PC-3 (cell line): ENCODE measurements at regions not wholly inside any gene's neighbourhood (a gene's known extent, or its start where the extent isn't known, plus 50 kb on each side); places are given as distances from the start of the nearest gene placed in this dataset.

Experiments
- ATAC-seq: fragments of 200-7000 bp; cut with Tn5 transposase; 2 replicates; pipeline ENCODE4 v1.9.1; 2020; ENCODE audit warnings: mild to moderate bottlenecking, moderate library complexity
- BruUV-seq: library from RNA; stranded (reverse); fragments of 400-500 nt; replicated peaks from 2 replicates; lab custom pipeline; 2021; lab: Mats Ljungman, UMichigan
- CTCF ChIA-PET: fragments of 300-600 bp; sonication (Branson Sonifier 250); formaldehyde crosslinking; loops from one replicate; lab custom pipeline; 2022; ENCODE audit warnings: antibody characterized with exemption; lab: Charles Lee
- POLR2A ChIA-PET: fragments of 300-600 bp; sonication (Branson Sonifier 250); formaldehyde crosslinking; loops from one replicate; lab custom pipeline; 2022; ENCODE audit warnings: antibody characterized with exemption; ENCODE audit not compliant: unreplicated experiment; lab: Charles Lee
- DNase-seq: peaks from one replicate; pipeline ENCODE4 v3.0.0-alpha.2; 2015
- H2AFZ ChIP-seq: fragments of 300-600 bp; sonication (generic); 2 replicates; pipeline ENCODE4 v1.6.0; 2016; ENCODE audit warnings: antibody characterized with exemption, low read length
- H3F3A ChIP-seq: fragments of 300-600 bp; sonication (generic); one replicate; pipeline ENCODE4 v1.6.0; 2017; ENCODE audit warnings: antibody characterized with exemption, low read length, control low read depth, mild to moderate bottlenecking; ENCODE audit not compliant: unreplicated experiment
- H3K27ac ChIP-seq: fragments of 300-600 bp; sonication (generic); 2 replicates; pipeline ENCODE4 v1.5.1; 2016; ENCODE audit warnings: mild to moderate bottlenecking, low read length
- H3K27me3 ChIP-seq: fragments of 300-600 bp; sonication (generic); 2 replicates; pipeline ENCODE4 v1.6.1; 2016; ENCODE audit warnings: low read length, mixed read lengths
- H3K36me3 ChIP-seq: fragments of 300-600 bp; sonication (generic); 2 replicates; pipeline ENCODE4 v1.6.1; 2016; ENCODE audit warnings: low read depth, mixed run types, low read length, mixed read lengths
- H3K4me1 ChIP-seq: fragments of 300-600 bp; sonication (generic); 2 replicates; pipeline ENCODE4 v1.5.1; 2016; ENCODE audit warnings: low read length; ENCODE audit not compliant: insufficient read depth
- H3K4me2 ChIP-seq: fragments of 300-600 bp; sonication (generic); 2 replicates; pipeline ENCODE4 v1.6.0; 2016; ENCODE audit warnings: low read length
- H3K4me3 ChIP-seq: fragments of 300-600 bp; sonication (generic); 2 replicates; pipeline ENCODE4 v1.5.1; 2016; ENCODE audit warnings: mild to moderate bottlenecking, low read length, mixed read lengths
- H3K79me2 ChIP-seq: fragments of 300-600 bp; sonication (generic); 2 replicates; pipeline ENCODE4 v1.6.1; 2017; ENCODE audit warnings: low read length, mixed read lengths
- H3K9ac ChIP-seq: fragments of 300-600 bp; sonication (generic); 2 replicates; pipeline ENCODE4 v1.6.0; 2016; ENCODE audit warnings: mild to moderate bottlenecking, low read length
- H3K9me2 ChIP-seq: fragments of 300-600 bp; sonication (generic); replicated peaks from 2 replicates; pipeline ENCODE4 v1.6.1; 2016; ENCODE audit warnings: mixed run types, low read length, mixed read lengths
- H3K9me3 ChIP-seq: fragments of 300-600 bp; sonication (generic); 2 replicates; pipeline ENCODE4 v1.6.1; 2016; ENCODE audit warnings: low read length, mixed read lengths
- H4K20me1 ChIP-seq: fragments of 300-600 bp; sonication (generic); 2 replicates; pipeline ENCODE4 v1.6.1; 2016; ENCODE audit warnings: low read length, mixed read lengths
- EZH2 ChIP-seq: fragments of 300-600 bp; sonication (generic); IDR thresholded peaks from one replicate; pipeline ENCODE4 v1.6.1; 2017; ENCODE audit warnings: antibody characterized with exemption, mild to moderate bottlenecking, low read length; ENCODE audit not compliant: unreplicated experiment
- EZH2phosphoT487 ChIP-seq: fragments of 300-600 bp; sonication (generic); IDR thresholded peaks from 2 replicates; pipeline ENCODE4 v1.6.1; 2018; ENCODE audit warnings: mild to moderate bottlenecking, antibody characterized with exemption, low read length, borderline replicate concordance
- intact Hi-C: fragments of 100-400 bp; cut with micrococcal nuclease; formaldehyde crosslinking; loops from 2 replicates; pipeline ENCODE4 v1.9.0; 2023
- TF ChIP-seq, protein P1 (sequence below): fragments of 300-600 bp; sonication (generic); conservative IDR thresholded peaks from 2 replicates; pipeline ENCODE4 v1.5.1; 2017; ENCODE audit warnings: antibody characterized with exemption, low read depth, mild to moderate bottlenecking, low read length

- Histone ChIP-seq H3K36me3 (no peaks in the 10 kb centered on the region), H3K9me3 (no peaks in the 10 kb centered on the region), H3K4me3 (no peak overlapping the region), H3K27me3 (no peaks in the 10 kb centered on the region), H3F3A (no peaks in the 10 kb centered on the region), H3K9ac (no peak overlapping the region), H3K79me2 (no peaks in the 10 kb centered on the region), H3K27ac (no peak overlapping the region), H2AFZ (no peak overlapping the region), H4K20me1 (no peaks in the 10 kb centered on the region), H3K4me2 (no peak overlapping the region), H3K4me1 (no peaks in the 10 kb centered on the region), H3K9me2 (no peaks in the 10 kb centered on the region)
- POLR2A ChIA-PET: no interaction called here
- intact Hi-C loops: no loop called here
- BruUV-seq: no TSS peak
- ATAC-seq (no peak), DNase-seq (no peak)
- TF ChIP-seq EZH2 (no peak), EZH2phosphoT487 (no peak)
- TF ChIP-seq, protein P1, sequence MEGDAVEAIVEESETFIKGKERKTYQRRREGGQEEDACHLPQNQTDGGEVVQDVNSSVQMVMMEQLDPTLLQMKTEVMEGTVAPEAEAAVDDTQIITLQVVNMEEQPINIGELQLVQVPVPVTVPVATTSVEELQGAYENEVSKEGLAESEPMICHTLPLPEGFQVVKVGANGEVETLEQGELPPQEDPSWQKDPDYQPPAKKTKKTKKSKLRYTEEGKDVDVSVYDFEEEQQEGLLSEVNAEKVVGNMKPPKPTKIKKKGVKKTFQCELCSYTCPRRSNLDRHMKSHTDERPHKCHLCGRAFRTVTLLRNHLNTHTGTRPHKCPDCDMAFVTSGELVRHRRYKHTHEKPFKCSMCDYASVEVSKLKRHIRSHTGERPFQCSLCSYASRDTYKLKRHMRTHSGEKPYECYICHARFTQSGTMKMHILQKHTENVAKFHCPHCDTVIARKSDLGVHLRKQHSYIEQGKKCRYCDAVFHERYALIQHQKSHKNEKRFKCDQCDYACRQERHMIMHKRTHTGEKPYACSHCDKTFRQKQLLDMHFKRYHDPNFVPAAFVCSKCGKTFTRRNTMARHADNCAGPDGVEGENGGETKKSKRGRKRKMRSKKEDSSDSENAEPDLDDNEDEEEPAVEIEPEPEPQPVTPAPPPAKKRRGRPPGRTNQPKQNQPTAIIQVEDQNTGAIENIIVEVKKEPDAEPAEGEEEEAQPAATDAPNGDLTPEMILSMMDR: no peak
- CTCF ChIA-PET: no interaction called here
These were observed 630.2 kb downstream of the ZNF385D start for GRCh38 chr3:21120826-21121225.

DNA sequence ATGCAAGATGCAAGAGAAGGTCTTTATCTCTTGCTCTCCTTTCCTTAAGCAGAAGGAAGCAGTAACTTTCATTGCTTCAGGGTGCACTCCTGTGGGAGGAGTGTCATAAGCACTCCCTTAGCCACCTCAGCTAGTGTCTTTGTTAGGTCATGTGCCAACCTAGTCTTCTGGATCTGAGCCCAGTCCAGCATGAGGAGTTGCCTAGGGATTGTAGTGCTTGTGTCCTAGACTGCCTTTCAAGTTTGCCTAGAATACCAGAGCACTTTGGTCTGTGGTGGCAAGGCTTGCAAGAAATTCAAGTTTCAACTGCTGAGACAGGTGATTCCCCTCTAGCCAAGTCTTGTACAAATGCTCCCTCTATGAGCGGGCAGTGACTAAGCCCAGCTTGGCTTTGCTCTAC lies 633.6 kb downstream of the ZNF385D start:
- no peak for ATAC-seq
- TF ChIP-seq, protein P1: no peak
- TF ChIP-seq EZH2phosphoT487: no peak
- no peak for TF ChIP-seq EZH2

GRCh38 chr3:21109056-21109455 lies 642.0 kb downstream of the ZNF385D start:
- no peaks in the 10 kb centered on the region for H3K27me3 ChIP-seq
- BruUV-seq: no TSS peak
- H4K20me1 ChIP-seq: no peaks in the 10 kb centered on the region
- ChIA-PET POLR2A (no interaction called here), CTCF (no interaction called here)
- no peak overlapping the region for H3K27ac ChIP-seq
- H3K4me3 ChIP-seq: no peak overlapping the region
- H3F3A ChIP-seq: no peaks in the 10 kb centered on the region
- TF ChIP-seq, protein P1: no peak
- no peak overlapping the region for H2AFZ ChIP-seq
- H3K4me2 ChIP-seq: no peak overlapping the region
- no peaks in the 10 kb centered on the region for H3K36me3 ChIP-seq
- no peaks in the 10 kb centered on the region for H3K79me2 ChIP-seq
- H3K9me3 ChIP-seq: 0 out of 2 replicates have a peak, but pooled peaks cover 5% of the 10 kb centered on the region
- intact Hi-C loops: no loop called here
- H3K9ac ChIP-seq: no peak overlapping the region
- H3K4me1 ChIP-seq: no peaks in the 10 kb centered on the region
- ATAC-seq: no peak
- DNase-seq: no peak
- H3K9me2 ChIP-seq: no peaks in the 10 kb centered on the region

More for the DNA sequence above, 633.6 kb downstream of the ZNF385D start:
- no peaks in the 10 kb centered on the region for H3K27me3 ChIP-seq
- no peak for DNase-seq
- no peaks in the 10 kb centered on the region for H3K36me3 ChIP-seq
- no peak overlapping the region for H3K27ac ChIP-seq
- no peaks in the 10 kb centered on the region for H3K4me1 ChIP-seq
- intact Hi-C loops: no loop called here
- CTCF ChIA-PET: no interaction called here
- H3K4me2 ChIP-seq: no peak overlapping the region
- no TSS peak for BruUV-seq
- H3K79me2 ChIP-seq: no peaks in the 10 kb centered on the region
- no peaks in the 10 kb centered on the region for H4K20me1 ChIP-seq
- H3F3A ChIP-seq: no peaks in the 10 kb centered on the region
- no peak overlapping the region for H3K9ac ChIP-seq
- no peaks in the 10 kb centered on the region for H3K9me2 ChIP-seq
- POLR2A ChIA-PET: no interaction called here
- H2AFZ ChIP-seq: no peak overlapping the region
- H3K9me3 ChIP-seq: peaks cover 9% of the 10 kb centered on the region; the same call in 1 of the 2 replicates
- H3K4me3 ChIP-seq: no peak overlapping the region
